GM12864 (cell line): ENCODE measurements at regions not wholly inside any gene's neighbourhood (a gene's known extent, or its start where the extent isn't known, plus 50 kb on each side); places are given as distances from the start of the nearest gene placed in this dataset.
"Not testable (repeated sequence)": the region's sequence is repeated elsewhere in the genome, so short reads cannot be mapped to it uniquely, and the experiment has no call there.

Source experiments
- DNase-seq: peaks from one replicate; pipeline ENCODE4 v3.0.0-alpha.2; 2011; ENCODE audit warnings: low read depth
- H3K4me3 ChIP-seq: 2 replicates; pipeline ENCODE4 v1.5.1; 2011; ENCODE audit warnings: mild to moderate bottlenecking, low read depth, low read length, control low read depth
- CTCF ChIP-seq: IDR thresholded peaks from 2 replicates; pipeline ENCODE4 v1.5.1; 2011; ENCODE audit warnings: low read depth, mild to moderate bottlenecking, moderate library complexity, low read length, control low read depth, inconsistent platforms; ENCODE audit errors: missing control alignments

GRCh38 chr13:90049989-90050671 lies 1297.4 kb upstream of the MIR17HG start:
- no peak overlapping the region for H3K4me3 ChIP-seq
- DNase-seq: no peak
- no peak for TF ChIP-seq CTCF

- no peak for DNase-seq
- no peak overlapping the region for H3K4me3 ChIP-seq
- TF ChIP-seq CTCF: no peak
Observed at GRCh38 chr13:90055121-90055520, 1292.4 kb upstream of the MIR17HG start.

GRCh38 chr13:90055760-90056159 lies 1291.7 kb upstream of the MIR17HG start:
- no peak for DNase-seq
- TF ChIP-seq CTCF: no peak
- no peak overlapping the region for H3K4me3 ChIP-seq

GRCh38 chr13:90064226-90064625 lies 1283.3 kb upstream of the MIR17HG start:
- not testable (repeated sequence) for H3K4me3 ChIP-seq, DNase-seq

GRCh38 chr13:90068658-90069057 lies 1278.8 kb upstream of the MIR17HG start:
- no peak overlapping the region for H3K4me3 ChIP-seq
- TF ChIP-seq CTCF: no peak
- DNase-seq: no peak

- DNase-seq: no peak
- no peak overlapping the region for H3K4me3 ChIP-seq
- no peak for TF ChIP-seq CTCF
Observed at GRCh38 chr13:90070362-90070761, 1277.1 kb upstream of the MIR17HG start.

- no peak overlapping the region for H3K4me3 ChIP-seq
- no peak for DNase-seq
- TF ChIP-seq CTCF: no peak
Observed at GRCh38 chr13:90070837-90071525, 1276.5 kb upstream of the MIR17HG start.
